T-cell (primary cell): ENCODE measurements at regions not wholly inside any gene's neighbourhood (a gene's known extent, or its start where the extent isn't known, plus 50 kb on each side); places are given as distances from the start of the nearest gene placed in this dataset.

Experiments used
- ATAC-seq, 4 experiments: fragments of 200-7000 bp in 3 of 4; fragments of 150-1000 bp in 1 of 4; cut with Tn5 transposase; replicated peaks in 1 of 4; 1 replicate in 3 of 4; 2 replicates in 1 of 4; pipeline ENCODE4 v1.10.0; 2021; ENCODE audit warnings: moderate library complexity in 3 of 4, mild to moderate bottlenecking in 2 of 4, moderate number of reproducible peaks in 1 of 4
- CTCF ChIA-PET, 2 donors: fragments of 300-600 bp; sonication (Branson Sonifier 250); formaldehyde crosslinking; loops; one replicate each; lab custom pipeline; 2022; ENCODE audit warnings: antibody characterized with exemption in 2 of 2; lab: Charles Lee
- POLR2A ChIA-PET, 2 donors: fragments of 300-600 bp; sonication (Branson Sonifier 250); formaldehyde crosslinking; loops; one replicate each; lab custom pipeline; 2022; ENCODE audit warnings: antibody characterized with exemption in 2 of 2; lab: Charles Lee
- DNase-seq, 35 experiments: peaks; one replicate each; pipeline versions ENCODE4 v3.0.0 to v3.0.0-alpha.2; 2013 to 2023
- H3K27ac ChIP-seq: one replicate; pipeline ENCODE4 v1.5.1; 2013; ENCODE audit warnings: low read length
- H3K27me3 ChIP-seq, 2 experiments: replicated peaks in 1 of 2; 1 replicate in 1 of 2; 2 replicates in 1 of 2; pipeline versions ENCODE4 v1.6.1 to v1.7.0; 2013; ENCODE audit warnings: low read length in 1 of 2, mixed read lengths in 1 of 2; ENCODE audit not compliant: control insufficient read depth in 2 of 2, insufficient read depth in 2 of 2; ENCODE audit errors: extremely low read depth in 1 of 2
- H3K36me3 ChIP-seq, 2 donors: 1 replicate in 1 of 2; 2 replicates in 1 of 2; pipeline versions ENCODE4 v1.6.1 to v1.7.0; 2013; ENCODE audit warnings: low read length in 1 of 2; ENCODE audit not compliant: control insufficient read depth in 2 of 2, insufficient read depth in 1 of 2; ENCODE audit errors: extremely low read depth in 1 of 2
- H3K4me1 ChIP-seq, 2 experiments: 1 replicate in 1 of 2; 2 replicates in 1 of 2; pipeline versions ENCODE4 v1.6.1 to v1.7.0; 2013; ENCODE audit warnings: low read length in 2 of 2, mixed read lengths in 1 of 2; ENCODE audit not compliant: insufficient read depth in 2 of 2, control insufficient read depth in 1 of 2; ENCODE audit errors: extremely low read depth in 1 of 2
- H3K4me3 ChIP-seq, 2 donors: 1 replicate in 1 of 2; 2 replicates in 1 of 2; pipeline versions ENCODE4 v1.5.1 to v1.7.0; 2013; ENCODE audit warnings: mild to moderate bottlenecking in 2 of 2, low read length in 1 of 2, moderate library complexity in 1 of 2; ENCODE audit not compliant: control insufficient read depth in 1 of 2; ENCODE audit errors: extremely low read depth in 1 of 2
- H3K9me3 ChIP-seq: 2 replicates; pipeline ENCODE4 v1.7.0; 2013
- H3K27ac Mint-ChIP-seq, 2 donors: one replicate each; pipeline ENCODE4 v1.8.0; 2020 to 2021; ENCODE audit warnings: mild to moderate bottlenecking in 2 of 2, mixed read lengths in 2 of 2
- H3K27me3 Mint-ChIP-seq, 2 donors: one replicate each; pipeline ENCODE4 v1.8.0; 2021 to 2022; ENCODE audit warnings: mixed read lengths in 2 of 2
- H3K36me3 Mint-ChIP-seq: one replicate; pipeline ENCODE4 v1.8.0; 2021; ENCODE audit warnings: mixed read lengths
- H3K4me1 Mint-ChIP-seq, 3 donors: one replicate each; pipeline ENCODE4 v1.8.0; 2020 to 2022; ENCODE audit warnings: mixed read lengths in 3 of 3, mild to moderate bottlenecking in 1 of 3
- H3K4me3 Mint-ChIP-seq, 3 donors: one replicate each; pipeline ENCODE4 v1.8.0; 2020 to 2022; ENCODE audit warnings: mild to moderate bottlenecking in 3 of 3, mixed read lengths in 3 of 3, moderate library complexity in 3 of 3
- H3K9me3 Mint-ChIP-seq, 3 donors: one replicate each; pipeline ENCODE4 v1.8.0; 2020 to 2022; ENCODE audit warnings: mixed read lengths in 3 of 3
- WGBS: methylation state at CpG from one replicate; pipeline ENCODE4 v1.1.5; 2013; ENCODE audit warnings: missing lambda C conversion rate; ENCODE audit not compliant: insufficient coverage; 5-methylcytosine and 5-hydroxymethylcytosine counted together

DNA sequence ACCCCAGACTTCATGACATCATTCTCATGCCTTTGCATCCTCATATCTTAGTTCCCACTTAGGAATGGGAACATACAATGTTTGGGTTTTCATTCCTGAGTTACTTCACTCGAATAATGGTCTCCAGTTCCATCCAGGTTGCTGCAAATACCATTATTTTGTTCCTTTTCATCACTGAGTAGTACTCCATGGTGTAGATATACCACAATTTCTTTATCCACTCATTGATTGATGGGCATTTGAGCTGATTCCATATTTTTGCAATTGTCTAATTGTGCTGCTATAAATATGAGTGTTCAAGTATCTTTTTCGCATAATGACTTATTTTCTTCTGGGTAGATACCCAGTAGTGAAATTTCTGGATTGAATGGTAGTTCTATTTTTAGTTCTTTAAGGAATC lies 1026.8 kb downstream of the STPG2 start:
- Histone ChIP-seq H3K27me3 (no peaks in the 10 kb centered on the region), H3K36me3 (no peaks in the 10 kb centered on the region), H3K9me3 (no peaks in the 10 kb centered on the region), H3K27ac (no peak overlapping the region), H3K4me1 (no peaks in the 10 kb centered on the region), H3K4me3 (no peak overlapping the region)
- no peak for ATAC-seq
- H3K36me3 Mint-ChIP-seq, result no peaks in the 10 kb centered on the region
- no peak overlapping the region for H3K27ac Mint-ChIP-seq
- WGBS, result no CpG with 5 or more reads among the region's 2 CpGs
- peaks cover 8 to 20% (median 9%) of the 10 kb centered on the region in 3 donors for H3K9me3 Mint-ChIP-seq
- no peaks in the 10 kb centered on the region for H3K4me1 Mint-ChIP-seq
- POLR2A ChIA-PET, result no interaction called here
- CTCF ChIA-PET, result no interaction called here
- no peak overlapping the region for H3K4me3 Mint-ChIP-seq
- DNase-seq, result no peak
- H3K27me3 Mint-ChIP-seq, result no peaks in the 10 kb centered on the region

DNA sequence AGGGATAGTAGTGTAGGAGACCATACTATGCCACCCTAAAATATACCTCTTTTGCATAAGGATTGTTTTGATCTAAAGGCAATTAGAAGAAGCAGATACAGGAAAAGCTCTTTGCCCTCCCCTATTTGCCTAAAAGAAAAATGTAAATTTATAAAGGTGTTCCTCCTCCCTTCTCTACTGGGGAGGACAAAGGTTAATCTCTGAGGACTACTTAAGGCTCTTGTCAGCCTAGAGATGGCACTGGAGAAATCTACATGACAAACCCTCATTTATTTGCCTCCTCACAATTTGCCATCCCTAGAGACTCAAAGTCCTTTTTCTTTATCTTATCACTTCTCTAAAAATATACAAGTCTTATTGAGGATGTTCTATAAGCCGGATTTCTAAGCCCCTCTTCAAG lies 1021.8 kb downstream of the STPG2 start:
- Mint-ChIP-seq H3K4me3 (no peak overlapping the region), H3K36me3 (no peaks in the 10 kb centered on the region), H3K27ac (no peak overlapping the region), H3K9me3 (peaks cover 7 to 30% (median 21%) of the 10 kb centered on the region in 3 donors), H3K4me1 (no peaks in the 10 kb centered on the region), H3K27me3 (no peaks in the 10 kb centered on the region)
- WGBS, result no CpG with 5 or more reads among the region's 1 CpG
- Histone ChIP-seq H3K36me3 (no peaks in the 10 kb centered on the region), H3K27me3 (no peaks in the 10 kb centered on the region), H3K27ac (no peak overlapping the region), H3K9me3 (no peaks in the 10 kb centered on the region), H3K4me1 (no peaks in the 10 kb centered on the region), H3K4me3 (no peak overlapping the region)
- no peak for ATAC-seq
- ChIA-PET POLR2A (no interaction called here), CTCF (no interaction called here)
- no peak for DNase-seq

DNA sequence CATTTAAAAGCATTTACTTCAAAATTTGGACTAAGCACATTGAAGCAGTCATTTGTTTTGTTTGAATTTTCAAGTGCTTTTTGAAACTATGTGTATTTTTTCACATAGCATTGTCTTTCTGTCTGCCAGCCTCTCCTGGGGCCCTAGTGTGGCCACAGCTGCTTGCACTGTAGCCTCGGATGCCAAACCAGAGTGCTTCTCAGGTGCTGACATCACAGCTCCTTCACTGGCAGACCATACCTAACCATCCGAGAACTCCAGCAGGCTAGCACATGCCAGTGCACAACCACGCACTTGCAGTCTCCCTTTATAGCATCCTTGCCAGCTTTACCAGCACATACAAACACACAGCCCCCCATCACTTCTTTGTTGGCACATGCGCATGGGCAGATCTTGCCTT lies 1019.7 kb downstream of the STPG2 start:
- WGBS, result 87% methylated on average over 4 of the region's 4 CpGs
- ATAC-seq (no peak), DNase-seq (no peak)
- H3K27me3 Mint-ChIP-seq, result no peaks in the 10 kb centered on the region
- POLR2A ChIA-PET, result no interaction called here
- Histone ChIP-seq H3K9me3 (no peaks in the 10 kb centered on the region), H3K4me1 (no peaks in the 10 kb centered on the region), H3K27me3 (no peaks in the 10 kb centered on the region), H3K27ac (no peak overlapping the region), H3K36me3 (no peaks in the 10 kb centered on the region), H3K4me3 (no peak overlapping the region)
- no peak overlapping the region for H3K27ac Mint-ChIP-seq
- peaks cover 2 to 33% (median 17%) of the 10 kb centered on the region in 3 donors for H3K9me3 Mint-ChIP-seq
- H3K4me3 Mint-ChIP-seq, result no peak overlapping the region
- CTCF ChIA-PET, result no interaction called here
- no peaks in the 10 kb centered on the region for H3K36me3 Mint-ChIP-seq
- no peaks in the 10 kb centered on the region for H3K4me1 Mint-ChIP-seq

DNA sequence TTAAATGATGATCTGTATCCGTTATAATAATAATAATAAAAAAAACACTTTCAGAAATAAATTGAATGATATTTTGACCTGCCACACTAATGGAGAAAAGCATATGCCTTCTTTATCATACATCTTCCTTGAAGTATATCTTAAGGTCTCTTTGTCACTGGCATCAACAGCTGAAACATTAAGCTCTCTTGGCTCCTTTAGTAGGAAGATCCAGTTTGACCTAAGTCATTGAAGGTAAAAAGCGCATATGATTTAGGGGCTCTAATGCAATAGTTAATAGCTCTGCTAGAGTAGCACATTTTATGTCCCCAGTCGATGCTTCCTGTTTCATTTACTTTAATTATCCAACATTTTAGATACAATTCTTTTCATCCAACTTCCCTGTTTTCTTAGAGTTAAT lies 1010.8 kb downstream of the STPG2 start:
- H3K9me3 ChIP-seq, result no peaks in the 10 kb centered on the region
- no peaks in the 10 kb centered on the region for H3K27me3 Mint-ChIP-seq
- ATAC-seq (no peak), DNase-seq (no peak)
- H3K9me3 Mint-ChIP-seq, result peaks cover 0 to 27% (median 7%) of the 10 kb centered on the region in 3 donors
- H3K36me3 Mint-ChIP-seq, result no peaks in the 10 kb centered on the region
- CTCF ChIA-PET, result no interaction called here
- no peaks in the 10 kb centered on the region for H3K27me3 ChIP-seq
- no peaks in the 10 kb centered on the region for H3K36me3 ChIP-seq
- no peak overlapping the region for H3K27ac ChIP-seq
- H3K27ac Mint-ChIP-seq, result no peak overlapping the region
- H3K4me1 Mint-ChIP-seq, result no peaks in the 10 kb centered on the region
- H3K4me1 ChIP-seq, result no peaks in the 10 kb centered on the region
- H3K4me3 Mint-ChIP-seq, result no peak overlapping the region
- POLR2A ChIA-PET, result no interaction called here
- WGBS, result no CpG with 5 or more reads among the region's 3 CpGs
- H3K4me3 ChIP-seq, result no peak overlapping the region

DNA sequence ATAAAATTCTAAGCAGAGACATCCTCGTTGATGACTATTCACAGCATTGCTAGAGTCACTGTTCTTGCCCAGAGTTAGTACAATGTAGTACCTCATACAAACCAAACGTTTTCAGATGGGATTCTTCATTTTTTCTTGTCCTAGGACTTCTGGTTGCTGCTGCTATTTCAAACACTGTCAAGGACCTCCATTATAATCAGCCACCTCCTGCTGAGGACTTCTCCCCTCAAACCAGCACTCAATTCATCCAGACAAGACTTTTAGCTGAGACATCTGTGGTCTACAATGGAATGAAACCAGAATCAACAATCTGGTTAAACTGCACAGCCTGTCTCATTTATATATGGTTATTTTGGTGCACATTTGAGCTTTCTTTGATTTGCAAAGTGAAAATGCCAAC lies 1008.8 kb downstream of the STPG2 start:
- no peak for ATAC-seq
- ChIA-PET CTCF (no interaction called here), POLR2A (no interaction called here)

DNA sequence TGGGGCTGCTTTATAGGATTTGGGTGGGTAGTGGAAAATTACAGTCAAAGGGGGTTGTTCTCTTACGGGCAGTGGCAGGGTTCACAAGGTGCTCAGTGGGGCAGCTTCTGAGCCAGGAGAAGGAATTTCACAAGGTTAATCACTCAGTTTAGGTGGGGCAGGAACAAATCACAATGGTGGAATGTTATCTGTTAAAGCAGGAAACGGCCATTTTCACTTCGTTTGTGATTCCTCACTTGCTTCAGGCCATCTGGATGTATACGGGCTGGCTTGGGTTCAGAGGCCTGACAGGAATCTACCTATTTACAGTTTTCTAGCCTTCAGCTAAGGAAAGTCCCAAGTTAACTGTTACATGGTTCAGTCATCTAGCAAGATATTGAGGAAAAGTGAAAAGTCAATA lies 1003.5 kb downstream of the STPG2 start:
- POLR2A ChIA-PET, result no interaction called here
- no peaks in the 10 kb centered on the region for H3K4me1 Mint-ChIP-seq
- Histone ChIP-seq H3K4me3 (no peak overlapping the region), H3K36me3 (no peaks in the 10 kb centered on the region), H3K4me1 (no peaks in the 10 kb centered on the region), H3K9me3 (no peaks in the 10 kb centered on the region), H3K27ac (no peak overlapping the region), H3K27me3 (no peaks in the 10 kb centered on the region)
- no peaks in the 10 kb centered on the region for H3K36me3 Mint-ChIP-seq
- ATAC-seq, result no peak
- H3K27me3 Mint-ChIP-seq, result no peaks in the 10 kb centered on the region
- H3K4me3 Mint-ChIP-seq, result no peak overlapping the region
- 100% methylated on average over 1 of the region's 4 CpGs for WGBS
- no peak overlapping the region for H3K27ac Mint-ChIP-seq
- CTCF ChIA-PET, result no interaction called here
- no peak for DNase-seq
- H3K9me3 Mint-ChIP-seq, result peaks cover 12 to 26% (median 21%) of the 10 kb centered on the region in 3 donors

More for the DNA sequence above, 1008.8 kb downstream of the STPG2 start:
- Mint-ChIP-seq H3K27ac (no peak overlapping the region), H3K4me1 (no peaks in the 10 kb centered on the region), H3K4me3 (no peak overlapping the region), H3K36me3 (no peaks in the 10 kb centered on the region), H3K9me3 (peaks cover 10 to 30% (median 19%) of the 10 kb centered on the region in 3 donors), H3K27me3 (no peaks in the 10 kb centered on the region)
- no peaks in the 10 kb centered on the region for H3K9me3 ChIP-seq
- no peak overlapping the region for H3K4me3 ChIP-seq
- no peaks in the 10 kb centered on the region for H3K4me1 ChIP-seq
- H3K27me3 ChIP-seq, result no peaks in the 10 kb centered on the region
- no peak overlapping the region for H3K27ac ChIP-seq
- no peaks in the 10 kb centered on the region for H3K36me3 ChIP-seq
- WGBS, result 26% methylated on average over 2 of the region's 2 CpGs
- DNase-seq, result no peak

DNA sequence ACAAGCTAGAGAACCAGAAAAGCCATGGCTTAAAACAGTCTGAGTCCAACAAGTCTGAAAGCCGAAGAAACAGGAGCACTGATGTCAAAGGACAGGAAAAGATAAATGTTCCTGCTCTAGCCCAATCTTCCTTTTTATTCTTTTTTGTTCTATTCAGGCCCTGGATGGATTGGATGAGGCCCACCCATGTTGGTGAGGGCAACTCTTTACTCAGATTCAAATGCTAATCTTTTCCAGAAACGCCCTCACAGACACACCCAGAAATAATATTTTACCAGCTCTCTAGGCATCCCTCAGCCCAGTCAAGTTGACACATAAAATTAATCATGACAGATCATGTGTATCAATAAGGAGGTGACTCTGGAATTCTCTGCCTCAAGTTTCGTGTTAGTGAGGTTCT lies 1002.7 kb downstream of the STPG2 start:
- Mint-ChIP-seq H3K36me3 (no peaks in the 10 kb centered on the region), H3K4me3 (no peak overlapping the region), H3K9me3 (peaks cover 12 to 22% (median 21%) of the 10 kb centered on the region in 3 donors), H3K27ac (no peak overlapping the region), H3K27me3 (no peaks in the 10 kb centered on the region), H3K4me1 (no peaks in the 10 kb centered on the region)
- H3K4me3 ChIP-seq, result no peak overlapping the region
- DNase-seq, result no peak
- ChIA-PET CTCF (no interaction called here), POLR2A (interaction anchor here in 1 of 2 donors (0.5 kb wide), 1 partner anchor 541 kb away, joined by 7 read pairs; no protein-coding TSS in a partner anchor)
- no peaks in the 10 kb centered on the region for H3K9me3 ChIP-seq
- 100% methylated on average over 1 of the region's 3 CpGs for WGBS
- H3K27ac ChIP-seq, result no peak overlapping the region
- no peaks in the 10 kb centered on the region for H3K27me3 ChIP-seq
- H3K4me1 ChIP-seq, result no peaks in the 10 kb centered on the region
- no peaks in the 10 kb centered on the region for H3K36me3 ChIP-seq
- ATAC-seq, result no peak
